K562 (cell line): ENCODE measurements at regions not wholly inside any gene's neighbourhood (a gene's known extent, or its start where the extent isn't known, plus 50 kb on each side); places are given as distances from the start of the nearest gene placed in this dataset.
"Not testable (repeated sequence)": the region's sequence is repeated elsewhere in the genome, so short reads cannot be mapped to it uniquely, and the experiment has no call there.

Experiments
- CGGBP1 ChIP-seq: fragments of 250-450 bp; sonication (Bioruptor Pico); IDR thresholded peaks from 2 replicates; pipeline ENCODE4 v1.9.0; 2021; ENCODE audit warnings: mild to moderate bottlenecking
- CHD1 ChIP-seq: fragments of 200-600 bp; sonication (generic); IDR thresholded peaks from one replicate; pipeline ENCODE4 v1.6.1; 2012; ENCODE audit warnings: mild to moderate bottlenecking, moderate library complexity, low read length, inconsistent platforms
- ELK1 ChIP-seq: sonication (generic); formaldehyde crosslinking; IDR thresholded peaks from 2 replicates; pipeline ENCODE4 v1.8.1; 2022; ENCODE audit warnings: missing genetic modification reagents
- GTF2F1 ChIP-seq: IDR thresholded peaks from 2 replicates; pipeline ENCODE4 v1.6.1; 2011; ENCODE audit warnings: low read depth, low read length, improper control_type of control experiment
- MAZ ChIP-seq, 2 experiments: fragments of 450-650 bp in 1 of 2; sonication (generic) in 1 of 2; formaldehyde crosslinking; IDR thresholded peaks in 1 of 2; conservative IDR thresholded peaks in 1 of 2; 2 replicates each; pipeline versions ENCODE4 v1.4.0 to v1.5.0; 2020; ENCODE audit warnings: mild to moderate bottlenecking in 1 of 2, missing genetic modification reagents in 1 of 2
- NCOA2 ChIP-seq, 2 experiments: fragments of 450-650 bp; IDR thresholded peaks; 2 replicates each; pipeline ENCODE4 v1.6.1; 2018; ENCODE audit warnings: mild to moderate bottlenecking in 2 of 2, moderate library complexity in 1 of 2; ENCODE audit not compliant: partially characterized antibody in 2 of 2
- PATZ1 ChIP-seq: fragments of 250-450 bp; sonication (Bioruptor Pico); IDR thresholded peaks from 2 replicates; pipeline ENCODE4 v1.5.0; 2020; ENCODE audit warnings: mild to moderate bottlenecking, borderline replicate concordance
- PRDM10 ChIP-seq: fragments of 450-650 bp; IDR thresholded peaks from 2 replicates; pipeline ENCODE4 v1.6.1; 2018; ENCODE audit not compliant: partially characterized antibody
- REST ChIP-seq, 2 experiments: fragments of 450-650 bp; formaldehyde crosslinking in 1 of 2; IDR thresholded peaks; 2 replicates each; pipeline versions ENCODE4 v1.4.0 to v1.6.1; 2014 to 2020; ENCODE audit warnings: mild to moderate bottlenecking in 2 of 2, borderline replicate concordance in 1 of 2, low read depth in 1 of 2
- SETDB1 ChIP-seq: IDR thresholded peaks from one replicate; pipeline ENCODE4 v1.6.1; 2012; ENCODE audit warnings: low read length, control low read depth, inconsistent platforms
- SMARCC2 ChIP-seq: fragments of 450-650 bp; IDR thresholded peaks from 2 replicates; pipeline ENCODE4 v1.6.1; 2017; ENCODE audit warnings: antibody characterized with exemption, moderate library complexity, mild to moderate bottlenecking, low read depth
- TCF7 ChIP-seq: sonication (generic); IDR thresholded peaks from 2 replicates; pipeline ENCODE4 v1.6.1; 2016; ENCODE audit warnings: antibody characterized with exemption, borderline replicate concordance
- ZNF592 ChIP-seq: fragments of 450-650 bp; IDR thresholded peaks from 2 replicates; pipeline ENCODE4 v1.6.1; 2017; ENCODE audit warnings: antibody characterized with exemption, mild to moderate bottlenecking

- TF ChIP-seq PRDM10; MAZ (CRISPR knock-in tag; conservative IDR thresholded peaks at IDR 0.05 in 1 of 2, IDR thresholded peaks at IDR 0.05 in 1 of 2); REST (IDR thresholded peaks at IDR 0.05; ENCODE audit: borderline replicate concordance); REST (CRISPR knock-in tag; IDR thresholded peaks at IDR 0.05; ENCODE audit: low read depth); SETDB1; SMARCC2; ZNF592; CGGBP1 (CRISPR knock-in tag); GTF2F1; ELK1; NCOA2 (IDR thresholded peaks at IDR 0.05; ENCODE audit: partially characterized antibody in 2 of 2); CHD1; PATZ1 (CRISPR knock-in tag); TCF7: not testable (repeated sequence)
Measured at GRCh38 chr1:143842058-143842457, 129.7 kb downstream of the FAM72C start.
